ENCODE measurements at regions not wholly inside any gene's neighbourhood (a gene's known extent, or its start where the extent isn't known, plus 50 kb on each side); places are given as distances from the start of the nearest gene placed in this dataset.

- no peaks in the 10 kb centered on the region for H3K4me1 ChIP-seq
- H3K9ac ChIP-seq = no peak overlapping the region
- no peak overlapping the region for H2AFZ ChIP-seq
- H3K36me3 ChIP-seq (ENCODE audit: control insufficient read depth, insufficient read depth, low read length) = no peaks in the 10 kb centered on the region
- peak overlapping the region; percentile 16 for H3K27ac ChIP-seq
- no peaks in the 10 kb centered on the region for H3K9me3 ChIP-seq (ENCODE audit: control insufficient read depth, low read length)
- H3K79me2 ChIP-seq = no peaks in the 10 kb centered on the region
- no peak overlapping the region for H3K4me3 ChIP-seq (ENCODE audit: low read depth, low read length)
- no peak for TF ChIP-seq CTCF (IDR thresholded peaks at IDR 0.05)
- no peaks in the 10 kb centered on the region for H3K27me3 ChIP-seq (ENCODE audit: control insufficient read depth, insufficient read depth, low read length)
- no peak overlapping the region for H3K4me2 ChIP-seq (ENCODE audit: low read length)
Measured at GRCh38 chr2:12824778-12825379, 108.1 kb downstream of the TRIB2 start.

GRCh38 chr2:12826781-12827180, 110.0 kb downstream of the TRIB2 start:
- no peak overlapping the region for H3K27ac ChIP-seq
- no peak overlapping the region for H3K4me2 ChIP-seq (ENCODE audit: low read length)
- H3K79me2 ChIP-seq = no peaks in the 10 kb centered on the region
- no peaks in the 10 kb centered on the region for H3K36me3 ChIP-seq (ENCODE audit: control insufficient read depth, insufficient read depth, low read length)
- H3K9me3 ChIP-seq (ENCODE audit: control insufficient read depth, low read length) = no peaks in the 10 kb centered on the region
- no peaks in the 10 kb centered on the region for H3K27me3 ChIP-seq (ENCODE audit: control insufficient read depth, insufficient read depth, low read length)
- TF ChIP-seq CTCF (IDR thresholded peaks at IDR 0.05) = no peak
- H3K4me3 ChIP-seq (ENCODE audit: low read depth, low read length) = no peak overlapping the region
- H3K4me1 ChIP-seq = no peaks in the 10 kb centered on the region
- H2AFZ ChIP-seq = no peak overlapping the region
- no peak overlapping the region for H3K9ac ChIP-seq

GRCh38 chr2:12827721-12828120, 111.0 kb downstream of the TRIB2 start:
- no peaks in the 10 kb centered on the region for H3K27me3 ChIP-seq (ENCODE audit: control insufficient read depth, insufficient read depth, low read length)
- H3K9ac ChIP-seq = no peak overlapping the region
- no peak overlapping the region for H3K4me3 ChIP-seq (ENCODE audit: low read depth, low read length)
- no peaks in the 10 kb centered on the region for H3K36me3 ChIP-seq (ENCODE audit: control insufficient read depth, insufficient read depth, low read length)
- H3K79me2 ChIP-seq = no peaks in the 10 kb centered on the region
- H3K9me3 ChIP-seq (ENCODE audit: control insufficient read depth, low read length) = no peaks in the 10 kb centered on the region
- no peak for TF ChIP-seq CTCF (IDR thresholded peaks at IDR 0.05)
- no peaks in the 10 kb centered on the region for H3K4me1 ChIP-seq
- H3K4me2 ChIP-seq (ENCODE audit: low read length) = no peak overlapping the region
- H2AFZ ChIP-seq = no peak overlapping the region
- H3K27ac ChIP-seq = no peak overlapping the region

- Histone ChIP-seq H3K27ac (no peak overlapping the region), H3K4me3 (ENCODE audit: low read depth, low read length) (no peak overlapping the region), H3K79me2 (no peaks in the 10 kb centered on the region), H3K36me3 (ENCODE audit: control insufficient read depth, insufficient read depth, low read length) (no peaks in the 10 kb centered on the region), H3K27me3 (ENCODE audit: control insufficient read depth, insufficient read depth, low read length) (no peaks in the 10 kb centered on the region), H3K4me2 (ENCODE audit: low read length) (no peak overlapping the region), H3K4me1 (no peaks in the 10 kb centered on the region), H3K9me3 (ENCODE audit: control insufficient read depth, low read length) (no peaks in the 10 kb centered on the region), H2AFZ (no peak overlapping the region), H3K9ac (no peak overlapping the region)
- TF ChIP-seq CTCF (IDR thresholded peaks at IDR 0.05) = no peak
Measured at GRCh38 chr2:12828980-12829379, 112.2 kb downstream of the TRIB2 start.

- no peak overlapping the region for H3K27ac ChIP-seq
- no peaks in the 10 kb centered on the region for H3K9me3 ChIP-seq (ENCODE audit: control insufficient read depth, low read length)
- no peaks in the 10 kb centered on the region for H3K4me1 ChIP-seq
- TF ChIP-seq CTCF (IDR thresholded peaks at IDR 0.05) = no peak
- H3K79me2 ChIP-seq = no peaks in the 10 kb centered on the region
- H3K4me3 ChIP-seq (ENCODE audit: low read depth, low read length) = no peak overlapping the region
- no peak overlapping the region for H3K4me2 ChIP-seq (ENCODE audit: low read length)
- H3K9ac ChIP-seq = no peak overlapping the region
- H3K27me3 ChIP-seq (ENCODE audit: control insufficient read depth, insufficient read depth, low read length) = no peaks in the 10 kb centered on the region
- H3K36me3 ChIP-seq (ENCODE audit: control insufficient read depth, insufficient read depth, low read length) = no peaks in the 10 kb centered on the region
- H2AFZ ChIP-seq = no peak overlapping the region
Measured at GRCh38 chr2:12831016-12831415, 114.3 kb downstream of the TRIB2 start.

Measured in parathyroid adenoma (tissue), 2 donors.